Osteocyte (in vitro differentiated cells): ENCODE measurements at regions not wholly inside any gene's neighbourhood (a gene's known extent, or its start where the extent isn't known, plus 50 kb on each side); places are given as distances from the start of the nearest gene placed in this dataset.
A peak's percentile ranks its signal among the peaks of the same experiment; 100 is the strongest.

Experiments
- DNase-seq: peaks from one replicate; pipeline ENCODE4 v3.0.0; 2021; ENCODE audit warnings: mixed read lengths; ENCODE audit not compliant: unreplicated experiment; ENCODE audit errors: extremely low spot score
- H3K27ac Mint-ChIP-seq: one replicate; pipeline ENCODE4 v1.8.0; 2021; ENCODE audit warnings: mild to moderate bottlenecking, mixed read lengths; ENCODE audit not compliant: unreplicated experiment
- H3K27me3 Mint-ChIP-seq: one replicate; pipeline ENCODE4 v1.8.0; 2021; ENCODE audit warnings: mixed read lengths; ENCODE audit not compliant: unreplicated experiment
- H3K36me3 Mint-ChIP-seq: one replicate; pipeline ENCODE4 v1.8.0; 2021; ENCODE audit warnings: mixed read lengths; ENCODE audit not compliant: unreplicated experiment
- H3K4me1 Mint-ChIP-seq: one replicate; pipeline ENCODE4 v1.8.0; 2021; ENCODE audit warnings: mixed read lengths; ENCODE audit not compliant: unreplicated experiment
- H3K4me3 Mint-ChIP-seq: one replicate; pipeline ENCODE4 v1.8.0; 2021; ENCODE audit warnings: mild to moderate bottlenecking, moderate library complexity, mixed read lengths; ENCODE audit not compliant: unreplicated experiment
- H3K9me3 Mint-ChIP-seq: one replicate; pipeline ENCODE4 v1.8.0; 2021; ENCODE audit warnings: mixed read lengths; ENCODE audit not compliant: unreplicated experiment
- CTCF ChIP-seq: fragments of 200-600 bp; sonication (generic); IDR thresholded peaks from 2 replicates; pipeline ENCODE4 v1.5.0; 2021; ENCODE audit warnings: antibody characterized with exemption, mild to moderate bottlenecking, moderate library complexity

GRCh38 chr1:189669846-189670245, 807.8 kb downstream of the BRINP3 start:
- H3K27ac Mint-ChIP-seq = no peak overlapping the region
- no peak for TF ChIP-seq CTCF
- H3K36me3 Mint-ChIP-seq = no peaks in the 10 kb centered on the region
- no peak overlapping the region for H3K4me3 Mint-ChIP-seq
- DNase-seq = no peak
- H3K9me3 Mint-ChIP-seq = peaks cover 7% of the 10 kb centered on the region
- H3K27me3 Mint-ChIP-seq = no peaks in the 10 kb centered on the region
- H3K4me1 Mint-ChIP-seq = peaks cover 1% of the 10 kb centered on the region

- H3K27ac Mint-ChIP-seq = no peak overlapping the region
- H3K4me1 Mint-ChIP-seq = peaks cover 1% of the 10 kb centered on the region
- H3K4me3 Mint-ChIP-seq = no peak overlapping the region
- no peaks in the 10 kb centered on the region for H3K36me3 Mint-ChIP-seq
- no peak for DNase-seq
- peaks cover 7% of the 10 kb centered on the region for H3K9me3 Mint-ChIP-seq
- peak; percentile 49 for TF ChIP-seq CTCF
- no peaks in the 10 kb centered on the region for H3K27me3 Mint-ChIP-seq
These were observed 804.4 kb downstream of the BRINP3 start for GRCh38 chr1:189673217-189673616.

GRCh38 chr1:189675712-189676244, 801.9 kb downstream of the BRINP3 start:
- H3K4me1 Mint-ChIP-seq = peaks cover 4% of the 10 kb centered on the region
- no peaks in the 10 kb centered on the region for H3K27me3 Mint-ChIP-seq
- H3K27ac Mint-ChIP-seq = no peak overlapping the region
- no peaks in the 10 kb centered on the region for H3K36me3 Mint-ChIP-seq
- no peak for DNase-seq
- no peak overlapping the region for H3K4me3 Mint-ChIP-seq
- no peak for TF ChIP-seq CTCF
- no peaks in the 10 kb centered on the region for H3K9me3 Mint-ChIP-seq

GRCh38 chr1:189678779-189679178, 798.9 kb downstream of the BRINP3 start:
- H3K27ac Mint-ChIP-seq = no peak overlapping the region
- no peaks in the 10 kb centered on the region for H3K9me3 Mint-ChIP-seq
- TF ChIP-seq CTCF = no peak
- no peaks in the 10 kb centered on the region for H3K36me3 Mint-ChIP-seq
- H3K4me1 Mint-ChIP-seq = peaks cover 4% of the 10 kb centered on the region
- no peak overlapping the region for H3K4me3 Mint-ChIP-seq
- no peaks in the 10 kb centered on the region for H3K27me3 Mint-ChIP-seq
- no peak for DNase-seq

- H3K4me1 Mint-ChIP-seq = peaks cover 4% of the 10 kb centered on the region
- no peaks in the 10 kb centered on the region for H3K9me3 Mint-ChIP-seq
- no peak overlapping the region for H3K27ac Mint-ChIP-seq
- no peak for TF ChIP-seq CTCF
- H3K36me3 Mint-ChIP-seq = no peaks in the 10 kb centered on the region
- no peaks in the 10 kb centered on the region for H3K27me3 Mint-ChIP-seq
- DNase-seq = no peak
- H3K4me3 Mint-ChIP-seq = no peak overlapping the region
These were observed 796.3 kb downstream of the BRINP3 start for GRCh38 chr1:189681252-189681919.
